Prostate gland (tissue), 2 donors: ENCODE measurements at regions not wholly inside any gene's neighbourhood (a gene's known extent, or its start where the extent isn't known, plus 50 kb on each side); places are given as distances from the start of the nearest gene placed in this dataset.

Experiments used
- POLR2A ChIP-seq: fragments of 450-650 bp; IDR thresholded peaks from one replicate; pipeline ENCODE4 v1.6.1; 2016; ENCODE audit warnings: antibody characterized with exemption, mild to moderate bottlenecking
- POLR2AphosphoS5 ChIP-seq: sonication (generic); formaldehyde crosslinking; IDR thresholded peaks from one replicate; pipeline ENCODE4 v1.6.1; 2017; ENCODE audit warnings: antibody characterized with exemption
- TF ChIP-seq, protein P1 (sequence below), 4 experiments: fragments of 200-600 bp in 2 of 4; fragments of 450-650 bp in 2 of 4; sonication (generic) in 2 of 4; IDR thresholded peaks; 1 replicate in 3 of 4; 2 replicates in 1 of 4; pipeline ENCODE4 v1.5.1; 2016 to 2019; ENCODE audit warnings: antibody characterized with exemption in 4 of 4, mild to moderate bottlenecking in 2 of 4, moderate library complexity in 2 of 4

GRCh38 chr4:54566608-54567007, 91.1 kb upstream of the KIT start:
- TF ChIP-seq, protein P1, sequence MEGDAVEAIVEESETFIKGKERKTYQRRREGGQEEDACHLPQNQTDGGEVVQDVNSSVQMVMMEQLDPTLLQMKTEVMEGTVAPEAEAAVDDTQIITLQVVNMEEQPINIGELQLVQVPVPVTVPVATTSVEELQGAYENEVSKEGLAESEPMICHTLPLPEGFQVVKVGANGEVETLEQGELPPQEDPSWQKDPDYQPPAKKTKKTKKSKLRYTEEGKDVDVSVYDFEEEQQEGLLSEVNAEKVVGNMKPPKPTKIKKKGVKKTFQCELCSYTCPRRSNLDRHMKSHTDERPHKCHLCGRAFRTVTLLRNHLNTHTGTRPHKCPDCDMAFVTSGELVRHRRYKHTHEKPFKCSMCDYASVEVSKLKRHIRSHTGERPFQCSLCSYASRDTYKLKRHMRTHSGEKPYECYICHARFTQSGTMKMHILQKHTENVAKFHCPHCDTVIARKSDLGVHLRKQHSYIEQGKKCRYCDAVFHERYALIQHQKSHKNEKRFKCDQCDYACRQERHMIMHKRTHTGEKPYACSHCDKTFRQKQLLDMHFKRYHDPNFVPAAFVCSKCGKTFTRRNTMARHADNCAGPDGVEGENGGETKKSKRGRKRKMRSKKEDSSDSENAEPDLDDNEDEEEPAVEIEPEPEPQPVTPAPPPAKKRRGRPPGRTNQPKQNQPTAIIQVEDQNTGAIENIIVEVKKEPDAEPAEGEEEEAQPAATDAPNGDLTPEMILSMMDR (IDR thresholded peaks at IDR 0.05), result no peak
- no peak for TF ChIP-seq POLR2A
- no peak for TF ChIP-seq POLR2AphosphoS5
